Left ventricle myocardium inferior (tissue), 1 donor: ENCODE measurements at regions not wholly inside any gene's neighbourhood (a gene's known extent, or its start where the extent isn't known, plus 50 kb on each side); places are given as distances from the start of the nearest gene placed in this dataset.

Experiments
- DNase-seq: peaks from one replicate; pipeline ENCODE4 v3.0.0-alpha.2; 2020
- H3K27ac ChIP-seq: fragments of 200-600 bp; replicated peaks from 2 replicates; pipeline ENCODE4 v1.8.0; 2021
- H3K27me3 ChIP-seq: fragments of 200-600 bp; 2 replicates; pipeline ENCODE4 v1.8.0; 2021; ENCODE audit warnings: low read depth
- H3K36me3 ChIP-seq: fragments of 200-600 bp; 2 replicates; pipeline ENCODE4 v1.8.0; 2021
- H3K4me1 ChIP-seq: fragments of 200-600 bp; 2 replicates; pipeline ENCODE4 v1.8.0; 2021
- H3K4me3 ChIP-seq: fragments of 200-600 bp; 2 replicates; pipeline ENCODE4 v1.8.0; 2021; ENCODE audit warnings: mild to moderate bottlenecking, moderate library complexity
- H3K9me3 ChIP-seq: fragments of 200-600 bp; replicated peaks from 2 replicates; pipeline ENCODE4 v1.8.0; 2021
- CTCF ChIP-seq: fragments of 200-600 bp; IDR thresholded peaks from 2 replicates; pipeline ENCODE4 v1.8.0; 2021; ENCODE audit warnings: antibody characterized with exemption, mild to moderate bottlenecking, borderline replicate concordance
- intact Hi-C: fragments of 100-400 bp; cut with micrococcal nuclease; formaldehyde crosslinking; loops from one replicate; pipeline ENCODE4 v1.11.0; 2022
- donor health status: DM: no; HTN: yes; CAD: no; lungs with severe emphysema.

DNA sequence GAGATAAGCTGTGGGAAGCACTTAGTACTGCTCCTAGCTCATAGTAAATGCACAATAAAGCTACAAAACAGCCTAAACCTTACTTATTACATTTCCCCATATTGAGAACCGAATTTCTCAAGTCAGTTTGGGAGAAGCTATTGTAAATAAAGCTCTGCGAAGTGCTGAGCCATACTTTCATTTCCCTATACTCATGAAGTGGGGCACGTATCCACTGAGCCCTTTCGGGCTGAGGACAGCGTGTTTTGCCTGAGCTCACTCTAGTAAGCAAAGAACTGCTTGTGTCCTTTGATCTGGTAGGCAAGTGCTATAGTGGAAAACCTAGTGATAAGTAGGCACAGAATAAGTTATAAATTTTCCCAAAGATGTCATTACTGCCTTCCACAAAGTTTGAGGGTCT, 165.0 kb downstream of the RSL24D1 start:
- no peak for TF ChIP-seq CTCF
- no peaks in the 10 kb centered on the region for H3K9me3 ChIP-seq
- intact Hi-C loops: no loop called here
- H3K27me3 ChIP-seq: peaks cover 9% of the 10 kb centered on the region
- H3K36me3 ChIP-seq: no peaks in the 10 kb centered on the region
- H3K4me3 ChIP-seq: no peak overlapping the region
- DNase-seq: no peak
- no peaks in the 10 kb centered on the region for H3K4me1 ChIP-seq
- H3K27ac ChIP-seq: no peak overlapping the region

DNA sequence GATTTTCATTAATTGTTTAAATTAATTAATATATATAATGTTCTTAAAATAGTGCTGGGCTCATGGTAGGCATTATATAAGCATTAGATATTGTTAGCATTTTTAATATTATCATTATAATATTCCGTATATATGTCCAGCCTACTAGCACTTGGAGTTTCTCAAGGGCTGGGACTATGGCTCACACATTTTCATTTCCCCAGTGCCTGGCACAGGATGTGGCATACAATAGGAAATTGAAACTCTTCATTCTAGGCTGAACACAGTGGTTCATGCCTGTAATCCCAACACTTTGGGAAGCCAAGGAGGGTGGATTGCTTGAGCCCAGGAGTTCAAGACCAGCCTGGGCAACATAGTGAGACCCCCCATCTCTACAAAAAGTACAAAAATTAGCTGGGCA, 170.4 kb downstream of the RSL24D1 start:
- no peaks in the 10 kb centered on the region for H3K36me3 ChIP-seq
- no peak for DNase-seq
- peaks cover 9% of the 10 kb centered on the region for H3K27me3 ChIP-seq

GRCh38 chr15:55017635-55018034, 179.1 kb downstream of the RSL24D1 start:
- intact Hi-C loops: no loop called here
- H3K36me3 ChIP-seq: no peaks in the 10 kb centered on the region
- no peaks in the 10 kb centered on the region for H3K9me3 ChIP-seq
- no peaks in the 10 kb centered on the region for H3K4me1 ChIP-seq
- DNase-seq: no peak
- H3K27ac ChIP-seq: no peak overlapping the region
- no peak for TF ChIP-seq CTCF
- no peak overlapping the region for H3K4me3 ChIP-seq
- H3K27me3 ChIP-seq: peaks cover 13% of the 10 kb centered on the region

More for the DNA sequence above, 170.4 kb downstream of the RSL24D1 start:
- Histone ChIP-seq H3K4me3 (no peak overlapping the region), H3K27ac (no peak overlapping the region), H3K4me1 (no peaks in the 10 kb centered on the region), H3K9me3 (no peaks in the 10 kb centered on the region)
- intact Hi-C loops: no loop called here
- TF ChIP-seq CTCF: no peak

GRCh38 chr15:55016225-55016624, 180.5 kb downstream of the RSL24D1 start:
- no peak overlapping the region for H3K27ac ChIP-seq
- no peak for TF ChIP-seq CTCF
- H3K9me3 ChIP-seq: no peaks in the 10 kb centered on the region
- no peak for DNase-seq
- no peaks in the 10 kb centered on the region for H3K4me1 ChIP-seq
- H3K27me3 ChIP-seq: peaks cover 13% of the 10 kb centered on the region
- H3K36me3 ChIP-seq: no peaks in the 10 kb centered on the region
- H3K4me3 ChIP-seq: no peak overlapping the region
- intact Hi-C loops: no loop called here

DNA sequence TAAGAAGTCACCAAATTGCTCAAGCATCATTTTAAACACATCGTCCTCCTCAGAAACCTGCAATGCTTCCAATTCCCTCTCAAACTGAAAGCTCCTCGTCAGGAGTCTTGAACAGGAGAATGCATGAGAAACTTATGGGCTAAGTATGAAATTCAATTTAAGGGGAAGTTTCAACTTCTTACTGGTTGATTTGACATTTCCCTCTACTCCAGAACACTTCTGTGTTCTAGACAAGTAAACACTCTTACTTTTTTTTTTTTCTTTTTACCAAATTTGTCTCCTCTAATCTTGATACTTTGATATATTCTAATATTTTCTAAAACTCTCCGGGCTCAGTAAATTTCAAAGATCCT, 181.7 kb downstream of the RSL24D1 start:
- intact Hi-C loops: no loop called here
- Histone ChIP-seq H3K4me1 (no peaks in the 10 kb centered on the region), H3K9me3 (no peaks in the 10 kb centered on the region), H3K36me3 (no peaks in the 10 kb centered on the region), H3K27me3 (peaks cover 13% of the 10 kb centered on the region), H3K4me3 (no peak overlapping the region), H3K27ac (no peak overlapping the region)
- TF ChIP-seq CTCF: no peak
- no peak for DNase-seq
